SJCRH30 (cell line): ENCODE measurements at regions not wholly inside any gene's neighbourhood (a gene's known extent, or its start where the extent isn't known, plus 50 kb on each side); places are given as distances from the start of the nearest gene placed in this dataset.
"Not testable (repeated sequence)": the region's sequence is repeated elsewhere in the genome, so short reads cannot be mapped to it uniquely, and the experiment has no call there.

Experiments
- DNase-seq, 2 experiments: peaks; one replicate each; pipeline ENCODE4 v3.0.0-alpha.2; 2015 to 2020
- H3K27ac ChIP-seq: fragments of 250-450 bp; sonication (Bioruptor Pico); 2 replicates; pipeline ENCODE4 v1.5.1; 2020; ENCODE audit warnings: mild to moderate bottlenecking, moderate library complexity
- H3K27me3 ChIP-seq: fragments of 250-450 bp; sonication (Bioruptor Pico); 2 replicates; pipeline ENCODE4 v1.5.1; 2020; ENCODE audit warnings: mild to moderate bottlenecking, moderate library complexity
- H3K36me3 ChIP-seq: fragments of 250-450 bp; sonication (Bioruptor Pico); 2 replicates; pipeline ENCODE4 v1.5.1; 2020; ENCODE audit warnings: mild to moderate bottlenecking, moderate library complexity
- H3K4me1 ChIP-seq: fragments of 250-450 bp; sonication (Bioruptor Pico); 2 replicates; pipeline ENCODE4 v1.5.1; 2020; ENCODE audit warnings: mild to moderate bottlenecking, moderate library complexity
- H3K4me3 ChIP-seq: fragments of 250-450 bp; sonication (Bioruptor Pico); 2 replicates; pipeline ENCODE4 v1.5.1; 2020; ENCODE audit warnings: mild to moderate bottlenecking, moderate library complexity
- H3K9me3 ChIP-seq: fragments of 250-450 bp; sonication (Bioruptor Pico); replicated peaks from 2 replicates; pipeline ENCODE4 v1.5.1; 2020; ENCODE audit warnings: mild to moderate bottlenecking, moderate library complexity

DNA sequence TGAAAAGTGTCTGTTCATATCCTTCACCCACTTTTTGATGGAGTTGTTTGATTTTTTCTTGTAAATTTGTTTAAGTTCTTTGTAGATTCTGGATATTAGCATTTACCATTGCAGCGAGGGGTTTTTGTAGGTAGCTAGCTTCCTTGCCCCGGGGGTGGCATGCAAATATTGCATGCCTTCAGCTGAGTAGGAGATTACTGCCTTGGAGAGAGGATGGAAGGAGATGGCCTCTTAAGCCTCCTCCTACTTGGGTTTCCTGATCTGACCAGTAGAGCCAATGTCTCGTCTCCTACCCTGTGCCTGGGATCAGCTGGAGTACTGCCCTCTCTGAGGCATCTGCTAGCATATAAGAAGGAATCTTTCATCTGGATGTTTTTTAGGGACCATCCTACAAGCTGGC, 134.4 kb upstream of the CCND2 start:
- Histone ChIP-seq H3K27ac (no peak overlapping the region), H3K36me3 (no peaks in the 10 kb centered on the region), H3K4me3 (no peak overlapping the region), H3K4me1 (peaks cover 39% of the 10 kb centered on the region), H3K9me3 (peaks cover 2% of the 10 kb centered on the region; the same call in 1 of the 2 replicates), H3K27me3 (no peaks in the 10 kb centered on the region)
- DNase-seq: peak; percentile 25 to 52

GRCh38 chr12:4138532-4138931, 135.0 kb upstream of the CCND2 start:
- H3K27ac ChIP-seq, H3K9me3 ChIP-seq, H3K27me3 ChIP-seq, H3K36me3 ChIP-seq, DNase-seq, H3K4me3 ChIP-seq: not testable (repeated sequence)
- peaks cover 40% of the 10 kb centered on the region for H3K4me1 ChIP-seq

DNA sequence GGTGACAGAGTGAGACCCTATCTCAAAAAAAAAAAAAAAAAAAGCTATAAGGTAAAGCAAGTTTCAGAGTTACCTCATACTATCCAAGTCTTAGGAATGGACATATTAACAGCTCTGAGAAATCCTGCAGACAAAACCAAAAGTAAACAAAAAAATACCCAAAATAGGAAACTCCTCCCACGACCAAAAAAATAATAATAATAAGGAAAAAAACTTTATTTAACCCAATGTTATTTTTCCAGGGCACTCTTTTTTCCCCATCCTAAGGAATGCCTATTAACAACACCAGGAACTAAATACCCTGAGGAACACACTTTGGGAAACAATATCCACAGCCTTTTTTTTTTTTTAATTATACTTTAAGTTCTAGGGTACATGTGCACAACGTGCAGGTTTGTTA, 135.5 kb upstream of the CCND2 start:
- Histone ChIP-seq H3K27ac (peak overlapping the region; percentile 97), H3K9me3 (peaks cover 2% of the 10 kb centered on the region; the same call in 1 of the 2 replicates), H3K27me3 (no peaks in the 10 kb centered on the region), H3K4me3 (no peak overlapping the region), H3K36me3 (no peaks in the 10 kb centered on the region), H3K4me1 (peaks cover 45% of the 10 kb centered on the region)
- no peak for DNase-seq

GRCh38 chr12:4137441-4137840, 136.1 kb upstream of the CCND2 start:
- Histone ChIP-seq H3K27ac (peak overlapping the region; percentile 97), H3K4me3 (no peak overlapping the region), H3K36me3 (no peaks in the 10 kb centered on the region), H3K4me1 (peaks cover 50% of the 10 kb centered on the region), H3K27me3 (no peaks in the 10 kb centered on the region), H3K9me3 (peaks cover 2% of the 10 kb centered on the region; the same call in 1 of the 2 replicates)
- DNase-seq: peak; percentile 69 to 90

GRCh38 chr12:4137015-4137414, 136.5 kb upstream of the CCND2 start:
- no peak overlapping the region; the same call in 1 of the 2 replicates for H3K4me3 ChIP-seq
- H3K9me3 ChIP-seq: peaks cover 2% of the 10 kb centered on the region; the same call in 1 of the 2 replicates
- DNase-seq: no peak
- no peaks in the 10 kb centered on the region for H3K27me3 ChIP-seq
- no peaks in the 10 kb centered on the region for H3K36me3 ChIP-seq
- H3K27ac ChIP-seq: peak overlapping the region; percentile 97
- H3K4me1 ChIP-seq: peaks cover 50% of the 10 kb centered on the region

- Histone ChIP-seq H3K27ac (peak overlapping the region; percentile 97), H3K4me3 (peak overlapping the region; percentile 12; the same call in 1 of the 2 replicates), H3K27me3 (no peaks in the 10 kb centered on the region), H3K36me3 (no peaks in the 10 kb centered on the region), H3K9me3 (peaks cover 2% of the 10 kb centered on the region; the same call in 1 of the 2 replicates), H3K4me1 (peaks cover 50% of the 10 kb centered on the region)
- peak; percentile 84 to 91 for DNase-seq
Observed at GRCh38 chr12:4135919-4136605, 137.5 kb upstream of the CCND2 start.

- H3K4me3 ChIP-seq: peak overlapping the region; percentile 52
- DNase-seq: peak; percentile 78 to 87
- H3K36me3 ChIP-seq: no peaks in the 10 kb centered on the region
- H3K4me1 ChIP-seq: peaks cover 50% of the 10 kb centered on the region
- peak overlapping the region; percentile 97 for H3K27ac ChIP-seq
- no peaks in the 10 kb centered on the region for H3K27me3 ChIP-seq
- H3K9me3 ChIP-seq: peaks cover 2% of the 10 kb centered on the region; the same call in 1 of the 2 replicates
Observed at GRCh38 chr12:4134448-4135263, 138.9 kb upstream of the CCND2 start.

- H3K4me3 ChIP-seq: peak overlapping the region; percentile 52
- DNase-seq: peak; percentile 98
- H3K4me1 ChIP-seq: peaks cover 43% of the 10 kb centered on the region
- no peaks in the 10 kb centered on the region for H3K27me3 ChIP-seq
- H3K36me3 ChIP-seq: no peaks in the 10 kb centered on the region
- H3K27ac ChIP-seq: peak overlapping the region; percentile 97
- H3K9me3 ChIP-seq: peaks cover 2% of the 10 kb centered on the region; the same call in 1 of the 2 replicates
Observed at GRCh38 chr12:4133636-4134447, 139.7 kb upstream of the CCND2 start.

DNA sequence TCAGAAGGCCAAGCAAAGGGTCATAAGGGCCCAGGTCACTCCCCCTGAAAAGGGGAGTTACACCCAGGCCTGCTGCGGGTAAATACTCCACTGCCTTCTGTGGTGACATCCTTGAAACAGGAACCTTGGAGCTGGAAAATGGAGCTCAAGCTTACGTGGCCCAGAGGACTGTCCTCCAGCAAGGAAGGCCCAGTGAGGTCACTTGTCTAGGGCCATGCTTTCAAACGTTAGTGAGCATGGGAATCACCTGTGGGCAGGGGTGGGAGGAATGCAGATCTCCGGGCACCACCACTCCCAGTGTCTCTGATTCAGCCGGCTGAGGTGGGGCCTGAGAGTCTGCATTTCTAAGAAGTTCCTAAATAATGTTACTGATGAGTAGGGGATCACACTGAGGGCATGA, 140.5 kb upstream of the CCND2 start:
- Histone ChIP-seq H3K36me3 (no peaks in the 10 kb centered on the region), H3K4me3 (peak overlapping the region; percentile 52), H3K27me3 (no peaks in the 10 kb centered on the region), H3K4me1 (peaks cover 43% of the 10 kb centered on the region), H3K27ac (peak overlapping the region; percentile 97), H3K9me3 (no peaks in the 10 kb centered on the region)
- DNase-seq: no peak

DNA sequence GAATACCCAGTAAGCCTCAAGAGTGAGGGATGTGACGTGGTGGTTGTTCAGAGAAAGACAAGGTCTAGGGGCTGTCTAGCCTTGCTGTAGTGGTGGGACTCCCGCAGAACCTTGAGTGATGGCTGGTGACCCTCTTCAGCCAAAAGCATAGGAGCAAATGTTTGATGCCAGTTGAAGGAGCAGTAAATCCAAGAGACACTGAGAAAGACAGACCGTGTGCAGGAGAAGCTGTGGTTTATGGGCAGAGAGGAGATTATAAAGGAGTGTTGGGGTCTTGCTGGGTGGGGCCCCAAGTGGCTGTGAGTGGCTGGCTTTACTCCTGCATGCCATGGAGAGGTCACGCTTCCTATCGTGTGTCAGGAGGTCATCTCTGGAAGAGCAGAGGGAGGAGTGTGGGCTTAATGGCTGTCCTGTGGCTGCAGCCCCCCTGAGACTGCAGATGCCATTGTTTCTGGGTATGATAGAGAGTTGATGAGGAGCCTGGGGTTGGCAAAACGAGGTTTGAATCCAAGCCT, 152.0 kb upstream of the CCND2 start:
- peaks cover 51% of the 10 kb centered on the region for H3K4me1 ChIP-seq
- no peaks in the 10 kb centered on the region for H3K9me3 ChIP-seq
- H3K4me3 ChIP-seq: no peak overlapping the region
- DNase-seq: peak in 1 of 2 experiments; percentile 28
- no peaks in the 10 kb centered on the region for H3K36me3 ChIP-seq
- H3K27ac ChIP-seq: peak overlapping the region; percentile 85
- no peaks in the 10 kb centered on the region for H3K27me3 ChIP-seq

DNA sequence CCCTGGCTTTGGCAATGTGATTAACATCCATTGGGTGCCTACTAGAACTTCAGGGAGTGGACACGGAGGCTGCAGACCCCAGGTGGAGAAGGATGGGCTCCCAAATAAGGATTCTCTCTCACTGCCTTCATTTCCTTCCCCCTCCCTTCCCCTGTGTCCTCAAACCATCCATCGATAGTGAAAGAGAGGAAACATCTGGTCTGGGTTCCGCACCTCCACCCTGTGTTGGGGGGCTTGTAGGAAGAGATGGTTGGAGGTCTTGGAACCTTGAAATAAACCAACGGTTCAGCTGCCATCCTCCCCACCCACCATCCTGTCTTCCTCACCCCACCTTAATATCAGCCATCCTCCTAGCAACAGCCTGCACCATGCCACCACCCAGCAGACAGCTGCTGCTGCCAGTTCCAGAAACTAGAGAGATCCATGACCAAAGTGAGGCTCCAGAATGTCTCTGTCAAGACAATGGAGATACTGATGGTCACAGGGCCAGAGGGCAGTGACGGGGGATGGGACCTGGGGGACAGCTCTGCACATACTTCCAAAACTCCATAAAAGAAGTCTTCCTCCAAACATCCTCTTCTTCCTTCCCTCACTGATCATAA, 153.1 kb upstream of the CCND2 start:
- H3K27ac ChIP-seq: peak overlapping the region; percentile 85
- H3K4me3 ChIP-seq: no peak overlapping the region
- peaks cover 63% of the 10 kb centered on the region for H3K4me1 ChIP-seq
- peak; percentile 92 to 94 for DNase-seq
- H3K36me3 ChIP-seq: no peaks in the 10 kb centered on the region
- no peaks in the 10 kb centered on the region for H3K9me3 ChIP-seq
- no peaks in the 10 kb centered on the region for H3K27me3 ChIP-seq

DNA sequence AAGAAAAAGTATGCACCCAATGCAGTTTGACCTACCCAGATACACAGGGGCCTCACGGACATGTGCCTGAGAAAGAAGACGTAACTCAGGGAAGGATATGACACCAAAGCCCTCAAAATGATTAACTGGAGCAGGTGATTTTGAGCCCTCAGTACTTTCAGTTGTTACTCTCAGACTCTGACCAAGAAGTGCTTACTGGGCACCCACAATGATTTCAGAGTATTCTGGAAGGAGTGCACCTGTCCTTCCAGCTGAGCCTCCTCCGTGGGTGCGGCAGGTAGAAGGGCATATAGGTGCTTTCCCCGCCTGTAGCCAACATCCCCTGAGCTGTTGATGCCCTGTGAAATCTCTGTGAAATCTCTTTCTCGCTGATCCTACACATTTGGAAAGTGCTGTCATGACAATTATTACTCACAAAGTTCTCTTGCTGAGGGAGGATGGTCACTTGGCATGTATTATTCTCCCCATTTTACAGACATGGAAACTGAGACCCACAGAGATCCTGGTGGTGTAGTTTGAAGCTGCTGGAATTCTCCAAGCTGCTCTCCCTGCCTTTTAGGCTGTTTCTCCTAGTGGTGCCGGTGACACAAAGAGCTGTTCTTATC, 154.3 kb upstream of the CCND2 start:
- Histone ChIP-seq H3K27ac (peak overlapping the region; percentile 94), H3K4me1 (peaks cover 72% of the 10 kb centered on the region), H3K4me3 (no peak overlapping the region), H3K9me3 (no peaks in the 10 kb centered on the region), H3K27me3 (no peaks in the 10 kb centered on the region), H3K36me3 (no peaks in the 10 kb centered on the region)
- peak; percentile 42 to 77 for DNase-seq

- H3K27me3 ChIP-seq: no peaks in the 10 kb centered on the region
- no peak overlapping the region; the same call in 1 of the 2 replicates for H3K4me3 ChIP-seq
- no peaks in the 10 kb centered on the region for H3K9me3 ChIP-seq
- H3K4me1 ChIP-seq: peaks cover 74% of the 10 kb centered on the region
- peak; percentile 78 to 80 for DNase-seq
- peak overlapping the region; percentile 94 for H3K27ac ChIP-seq
- no peaks in the 10 kb centered on the region for H3K36me3 ChIP-seq
Observed at GRCh38 chr12:4118601-4119156, 154.9 kb upstream of the CCND2 start.
